IMR-90 (cell line): ENCODE measurements at regions not wholly inside any gene's neighbourhood (a gene's known extent, or its start where the extent isn't known, plus 50 kb on each side); places are given as distances from the start of the nearest gene placed in this dataset.

Source experiments
- ATAC-seq: fragments of 200-7000 bp; cut with Tn5 transposase; 2 replicates; pipeline ENCODE4 v1.9.1; 2020; ENCODE audit warnings: low read depth, mild to moderate bottlenecking, moderate library complexity
- BruUV-seq: library from RNA; stranded (reverse); fragments of 400-500 nt; replicated peaks from 2 replicates; lab custom pipeline; 2021; lab: Mats Ljungman, UMichigan
- CTCF ChIA-PET: fragments of 300-600 bp; formaldehyde crosslinking; extraction: SDS; loops from one replicate; lab custom pipeline; 2021; ENCODE audit warnings: antibody characterized with exemption; lab: Yijun Ruan, JAX
- POLR2A ChIA-PET: fragments of 300-600 bp; sonication (Branson Sonifier 250); formaldehyde crosslinking; loops from one replicate; lab custom pipeline; 2022; ENCODE audit warnings: antibody characterized with exemption; ENCODE audit not compliant: unreplicated experiment; lab: Charles Lee
- DNase-seq: peaks from one replicate; pipeline ENCODE4 v3.0.0; 2013
- H2AFZ ChIP-seq: replicated peaks from 2 replicates; pipeline ENCODE3; 2013; ENCODE audit warnings: low read length, mild to moderate bottlenecking; ENCODE audit not compliant: poor library complexity
- H2AK5ac ChIP-seq: 2 replicates; pipeline ENCODE4 v1.6.1; 2013; ENCODE audit warnings: low read depth, low read length, inconsistent platforms
- H2AK9ac ChIP-seq: replicated peaks from 2 replicates; pipeline ENCODE3; 2013; ENCODE audit warnings: mild to moderate bottlenecking, low read depth, low read length, moderate library complexity; ENCODE audit not compliant: poor library complexity
- H2BK120ac ChIP-seq: 2 replicates; pipeline ENCODE4 v1.6.1; 2013; ENCODE audit warnings: low read depth, low read length, inconsistent platforms
- H2BK15ac ChIP-seq: 3 replicates; pipeline ENCODE4 v1.6.1; 2013; ENCODE audit warnings: low read depth, low read length, inconsistent platforms
- H2BK20ac ChIP-seq: 2 replicates; pipeline ENCODE4 v1.6.1; 2013; ENCODE audit warnings: low read depth, mild to moderate bottlenecking, inconsistent platforms, low read length, moderate library complexity
- H2BK5ac ChIP-seq: 2 replicates; pipeline ENCODE4 v1.6.1; 2013; ENCODE audit warnings: mild to moderate bottlenecking, low read depth, low read length, inconsistent platforms; ENCODE audit not compliant: poor library complexity, severe bottlenecking
- H3K14ac ChIP-seq: replicated peaks from 2 replicates; pipeline ENCODE4 v1.6.1; 2013; ENCODE audit warnings: low read depth, low read length, inconsistent platforms
- H3K18ac ChIP-seq: 2 replicates; pipeline ENCODE4 v1.6.1; 2013; ENCODE audit warnings: low read depth, low read length, control low read depth
- H3K23ac ChIP-seq: 2 replicates; pipeline ENCODE4 v1.6.1; 2013; ENCODE audit warnings: low read depth, low read length, inconsistent platforms
- H3K27ac ChIP-seq: 2 replicates; pipeline ENCODE4 v1.5.1; 2013; ENCODE audit warnings: mild to moderate bottlenecking, control low read depth, low read length; ENCODE audit not compliant: insufficient read depth
- H3K27me3 ChIP-seq: 2 replicates; pipeline ENCODE4 v1.6.1; 2013; ENCODE audit warnings: low read length; ENCODE audit not compliant: control insufficient read depth, insufficient read depth
- H3K36me3 ChIP-seq: 2 replicates; pipeline ENCODE4 v1.6.1; 2013; ENCODE audit warnings: low read length, mixed read lengths; ENCODE audit not compliant: control insufficient read depth, insufficient read depth
- H3K4ac ChIP-seq: 2 replicates; pipeline ENCODE4 v1.6.1; 2013; ENCODE audit warnings: low read depth, low read length, inconsistent platforms
- H3K4me1 ChIP-seq: 2 replicates; pipeline ENCODE4 v1.6.1; 2013; ENCODE audit warnings: low read length, mixed read lengths; ENCODE audit not compliant: control insufficient read depth, insufficient read depth
- H3K4me2 ChIP-seq: 2 replicates; pipeline ENCODE4 v1.6.1; 2013; ENCODE audit warnings: low read depth, mild to moderate bottlenecking, control low read depth, low read length, moderate library complexity
- H3K4me3 ChIP-seq: 2 replicates; pipeline ENCODE4 v1.5.1; 2013; ENCODE audit warnings: low read depth, mild to moderate bottlenecking, control low read depth, low read length, moderate library complexity; ENCODE audit not compliant: insufficient read depth
- H3K56ac ChIP-seq: 2 replicates; pipeline ENCODE4 v1.6.1; 2013; ENCODE audit warnings: low read length, inconsistent platforms; ENCODE audit not compliant: insufficient read depth; ENCODE audit errors: extremely low read depth
- H3K79me1 ChIP-seq, 2 experiments: 2 replicates each; pipeline ENCODE4 v1.6.1; 2013; ENCODE audit warnings: low read length in 2 of 2, inconsistent platforms in 1 of 2, low read depth in 1 of 2
- H3K9ac ChIP-seq: 2 replicates; pipeline ENCODE4 v1.6.1; 2013; ENCODE audit warnings: low read depth, low read length, control low read depth
- H3K9me1 ChIP-seq: 2 replicates; pipeline ENCODE4 v1.6.1; 2013; ENCODE audit warnings: low read length, inconsistent platforms; ENCODE audit not compliant: insufficient read depth
- H3K9me3 ChIP-seq: 2 replicates; pipeline ENCODE4 v1.6.1; 2013; ENCODE audit warnings: low read length; ENCODE audit not compliant: control insufficient read depth, insufficient read depth
- H4K20me1 ChIP-seq: 2 replicates; pipeline ENCODE4 v1.6.1; 2013; ENCODE audit warnings: low read length, inconsistent platforms; ENCODE audit not compliant: insufficient read depth
- H4K5ac ChIP-seq: 2 replicates; pipeline ENCODE4 v1.6.1; 2013; ENCODE audit warnings: mild to moderate bottlenecking, low read depth, low read length, control low read depth
- H4K8ac ChIP-seq, 2 experiments: 2 replicates each; pipeline ENCODE4 v1.6.1; 2013; ENCODE audit warnings: low read depth in 2 of 2, low read length in 2 of 2, control low read depth in 1 of 2, inconsistent platforms in 1 of 2
- H4K91ac ChIP-seq: 2 replicates; pipeline ENCODE4 v1.6.1; 2013; ENCODE audit warnings: low read depth, low read length, inconsistent platforms; ENCODE audit not compliant: insufficient read depth
- CEBPB ChIP-seq: IDR thresholded peaks from 2 replicates; pipeline ENCODE4 v1.6.1; 2012; ENCODE audit warnings: low read depth, low read length, improper control_type of control experiment
- CTCF ChIP-seq: conservative IDR thresholded peaks from 2 replicates; pipeline ENCODE4 v1.5.1; 2012; ENCODE audit warnings: mild to moderate bottlenecking, low read depth, low read length, improper control_type of control experiment
- ELK1 ChIP-seq: fragments of 150-350 bp; IDR thresholded peaks from 2 replicates; pipeline ENCODE4 v1.6.1; 2016; ENCODE audit warnings: low read depth, mild to moderate bottlenecking, low read length, moderate library complexity, borderline replicate concordance
- MAFK ChIP-seq: IDR thresholded peaks from 2 replicates; pipeline ENCODE4 v1.6.1; 2012; ENCODE audit warnings: low read depth, low read length, improper control_type of control experiment
- RAD21 ChIP-seq: IDR thresholded peaks from 2 replicates; pipeline ENCODE4 v1.6.1; 2012; ENCODE audit warnings: low read length, improper control_type of control experiment
- SMC3 ChIP-seq: fragments of 150-350 bp; IDR thresholded peaks from 2 replicates; pipeline ENCODE4 v1.6.1; 2016; ENCODE audit warnings: low read depth, mild to moderate bottlenecking, antibody characterized with exemption, low read length, moderate library complexity
- USF2 ChIP-seq: fragments of 150-350 bp; IDR thresholded peaks from 2 replicates; pipeline ENCODE4 v1.6.1; 2017; ENCODE audit warnings: mild to moderate bottlenecking, antibody characterized with exemption, low read length, low read depth
- WGBS, 2 experiments: methylation state at CpG; one replicate each; pipeline versions ENCODE4 v1.1.5 to v1.1.7; 2013; ENCODE audit warnings: missing lambda C conversion rate in 2 of 2; ENCODE audit not compliant: insufficient read length in 1 of 2; ENCODE audit errors: extremely low coverage in 2 of 2; 5-methylcytosine and 5-hydroxymethylcytosine counted together
- dilution Hi-C: fragments of 300-500 bp; cut with HindIII; formaldehyde crosslinking; loops from one replicate; pipeline ENCODE4 v1.14.3; 2018; ENCODE audit warnings: low sequenced_read_pairs; ENCODE audit not compliant: unreplicated experiment
- in situ Hi-C: fragments of 300-500 bp; cut with MboI; formaldehyde crosslinking; loops from 3 replicates; pipeline ENCODE4 v1.14.3; 2019; ENCODE audit warnings: low sequenced_read_pairs, inconsistent platforms, mixed read lengths
- intact Hi-C: fragments of 100-400 bp; cut with micrococcal nuclease; formaldehyde crosslinking; loops from 2 replicates; pipeline ENCODE4 v1.10.0; 2022

- Histone ChIP-seq H2BK120ac (no peak overlapping the region), H2AK5ac (no peak overlapping the region), H3K23ac (no peak overlapping the region), H2AFZ (no peak overlapping the region), H3K27ac (no peak overlapping the region), H3K14ac (no peak overlapping the region), H3K9ac (no peak overlapping the region), H3K9me3 (no peaks in the 10 kb centered on the region), H3K4me3 (no peak overlapping the region), H4K8ac (no peak overlapping the region), H3K27me3 (no peaks in the 10 kb centered on the region), H3K56ac (no peak overlapping the region), H3K79me1 (no peaks in the 10 kb centered on the region), H3K4me2 (no peak overlapping the region), H3K9me1 (no peaks in the 10 kb centered on the region), H4K5ac (no peak overlapping the region), H2BK5ac (no peak overlapping the region), H3K4ac (no peak overlapping the region), H4K91ac (no peak overlapping the region), H2BK20ac (no peak overlapping the region), H3K36me3 (peaks cover 6% of the 10 kb centered on the region), H2BK15ac (no peak overlapping the region), H3K18ac (no peak overlapping the region), H2AK9ac (no peak overlapping the region), H4K20me1 (no peaks in the 10 kb centered on the region), H3K4me1 (peaks cover 5% of the 10 kb centered on the region)
- in situ Hi-C loops (no loop called here), dilution Hi-C loops (no loop called here), intact Hi-C loops (no loop called here)
- no peak for TF ChIP-seq USF2
- no peak for TF ChIP-seq RAD21
- TF ChIP-seq ELK1: no peak
- no peak for TF ChIP-seq CEBPB
- TF ChIP-seq MAFK: no peak
- TF ChIP-seq CTCF: no peak
- TF ChIP-seq SMC3: no peak
- ChIA-PET CTCF (no interaction called here), POLR2A (no interaction called here)
- 100% methylated on average over 2 of the region's 4 CpGs; no CpG with 5 or more reads in 1 of the 2 experiments for WGBS, 2 experiments
- ATAC-seq (no peak), DNase-seq (no peak)
- no TSS peak for BruUV-seq
Measured at GRCh38 chr21:36223451-36223850, 66.8 kb downstream of the DOP1B start.
